Stimulated activated CD4-positive, alpha-beta T cell treated with anti-CD3 and anti-CD28 coated beads, Interleukin-2, amount 100 ng/mL, for 4 hours (primary cell): ENCODE measurements at regions not wholly inside any gene's neighbourhood (a gene's known extent, or its start where the extent isn't known, plus 50 kb on each side); places are given as distances from the start of the nearest gene placed in this dataset.

Experiments
- DNase-seq: peaks from one replicate; pipeline ENCODE4 v3.0.0-alpha.2; 2020; ENCODE audit warnings: low read depth

DNA sequence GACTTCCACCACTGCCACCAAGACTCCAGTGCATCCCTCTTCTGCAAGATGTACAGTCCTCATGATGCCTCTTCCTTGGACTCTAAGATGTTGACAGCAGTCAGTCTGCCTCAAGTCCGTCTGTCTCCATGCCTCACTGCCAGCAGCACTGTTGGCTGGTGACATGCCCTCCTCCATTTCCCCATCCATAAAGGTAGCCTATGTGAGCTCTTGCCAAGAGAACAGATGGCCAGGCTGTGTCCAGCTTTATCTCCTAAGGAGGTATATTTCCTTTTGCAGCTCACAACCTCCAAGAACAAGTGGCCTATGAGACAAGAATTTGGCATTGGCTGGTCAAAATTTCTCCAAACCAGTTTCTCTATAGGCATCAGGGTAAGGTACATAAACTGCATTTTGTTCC lies 149.3 kb upstream of the HNRNPA3 start:
- DNase-seq = no peak

DNA sequence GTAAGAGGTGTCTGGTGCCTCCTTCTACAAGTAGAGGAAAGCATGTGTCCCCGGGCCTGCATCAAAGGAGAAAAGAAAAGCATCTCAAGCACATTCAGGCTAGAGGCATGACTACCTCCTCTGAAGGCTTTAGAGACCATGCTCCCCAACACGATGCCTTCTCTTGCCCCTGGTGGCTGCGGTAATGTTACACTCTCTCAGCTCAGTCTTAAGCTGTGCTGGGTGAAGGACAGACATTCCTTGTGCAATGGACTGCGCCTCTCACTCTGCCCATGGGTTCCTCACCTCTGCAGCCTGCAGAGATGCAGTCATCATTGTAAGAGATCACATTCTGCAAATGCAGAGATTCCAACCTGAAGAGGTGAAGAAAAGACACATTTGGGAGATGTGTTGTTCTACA lies 148.2 kb upstream of the HNRNPA3 start:
- DNase-seq = no peak

- DNase-seq = no peak
These were observed 143.6 kb upstream of the HNRNPA3 start for GRCh38 chr2:177068967-177069366.

DNA sequence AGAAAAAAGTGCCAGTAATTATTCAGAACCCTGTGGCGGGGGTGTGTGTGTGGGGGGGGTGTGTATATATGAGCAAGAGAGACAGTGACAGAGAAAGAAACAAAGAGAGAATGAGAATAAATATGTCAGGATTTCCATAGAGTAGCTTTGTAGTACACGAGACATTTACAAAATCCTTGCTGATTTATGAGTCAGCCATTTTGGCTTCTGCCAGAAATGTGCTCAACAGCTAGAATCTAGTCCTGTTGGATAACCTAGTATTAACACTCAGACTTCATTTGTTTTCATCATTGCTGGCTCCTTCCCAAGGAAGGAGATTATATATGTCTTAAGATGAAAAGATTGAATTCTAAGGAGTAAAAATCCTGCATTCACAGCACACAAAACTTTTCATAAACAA lies 140.5 kb upstream of the HNRNPA3 start:
- no peak for DNase-seq

GRCh38 chr2:177073611-177074010 lies 139.0 kb upstream of the HNRNPA3 start:
- no peak for DNase-seq

- DNase-seq = no peak
These were observed 138.4 kb upstream of the HNRNPA3 start for GRCh38 chr2:177074099-177074710.

DNA sequence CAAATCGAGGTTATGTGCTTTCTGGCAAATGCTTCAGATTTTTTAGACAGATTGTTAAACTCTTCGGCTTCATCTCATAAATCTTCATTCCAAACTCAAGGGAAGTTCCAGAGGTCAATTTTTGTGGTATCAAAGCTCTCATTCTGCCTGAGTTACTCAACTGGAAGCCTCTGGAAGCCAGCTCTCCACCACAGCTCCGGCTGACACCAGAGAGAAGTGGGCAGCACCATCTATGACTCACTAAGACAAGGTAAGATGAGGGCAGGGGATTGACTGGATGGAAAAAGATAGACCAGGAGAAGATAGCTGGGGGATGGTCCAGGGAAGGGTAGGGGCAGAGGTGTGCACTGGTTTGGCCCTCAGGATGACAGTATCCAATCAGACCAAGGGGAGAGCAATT lies 137.3 kb upstream of the HNRNPA3 start:
- no peak for DNase-seq

DNA sequence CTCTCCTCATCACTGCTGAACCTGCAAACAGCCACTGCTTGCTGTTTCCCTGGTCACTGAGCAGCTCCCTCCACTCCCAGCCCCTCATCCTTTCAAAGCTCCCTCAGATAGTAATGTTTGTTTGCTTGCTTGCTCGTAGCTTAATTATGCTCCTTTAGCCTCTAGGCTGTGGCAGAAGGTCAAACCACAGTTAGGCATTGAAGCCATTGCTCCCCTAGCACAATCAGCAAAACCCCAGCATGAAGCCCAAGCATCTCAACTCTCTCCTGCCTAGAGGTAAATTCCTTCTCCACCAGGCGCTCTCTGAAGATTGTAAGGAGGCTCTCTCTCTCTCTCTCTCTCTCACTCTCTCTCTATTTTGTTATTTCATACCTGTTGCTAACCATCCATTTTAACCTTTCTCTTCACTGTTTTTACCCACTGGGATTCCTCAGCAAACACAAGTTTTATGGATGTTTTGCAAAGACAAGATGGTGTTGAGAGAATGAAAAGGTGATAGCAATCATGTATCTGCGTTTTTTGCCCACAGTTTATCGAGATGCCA lies 135.9 kb upstream of the HNRNPA3 start:
- no peak for DNase-seq

GRCh38 chr2:177077778-177078177 lies 134.8 kb upstream of the HNRNPA3 start:
- DNase-seq = no peak

DNA sequence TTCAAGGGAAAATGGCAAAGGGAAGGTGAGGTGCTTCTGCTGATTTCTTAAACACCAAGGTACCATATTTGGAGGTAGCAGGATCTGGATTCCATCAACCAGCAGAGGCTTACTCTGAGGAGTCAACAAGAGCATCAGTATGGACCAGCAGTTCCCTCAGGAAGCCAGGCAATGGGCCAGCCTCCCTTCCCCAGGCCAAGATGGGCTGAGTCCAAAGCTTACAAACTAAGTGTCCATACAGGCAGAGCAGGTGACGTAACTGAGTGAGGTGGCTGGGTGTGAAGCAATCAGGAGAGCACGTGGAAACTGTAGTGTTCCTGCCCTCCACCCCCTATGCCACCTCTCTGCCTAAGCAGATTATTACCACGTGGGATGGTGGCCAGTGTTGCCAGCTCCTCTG lies 134.2 kb upstream of the HNRNPA3 start:
- DNase-seq = no peak

GRCh38 chr2:177078855-177079254 lies 133.7 kb upstream of the HNRNPA3 start:
- DNase-seq = no peak

DNA sequence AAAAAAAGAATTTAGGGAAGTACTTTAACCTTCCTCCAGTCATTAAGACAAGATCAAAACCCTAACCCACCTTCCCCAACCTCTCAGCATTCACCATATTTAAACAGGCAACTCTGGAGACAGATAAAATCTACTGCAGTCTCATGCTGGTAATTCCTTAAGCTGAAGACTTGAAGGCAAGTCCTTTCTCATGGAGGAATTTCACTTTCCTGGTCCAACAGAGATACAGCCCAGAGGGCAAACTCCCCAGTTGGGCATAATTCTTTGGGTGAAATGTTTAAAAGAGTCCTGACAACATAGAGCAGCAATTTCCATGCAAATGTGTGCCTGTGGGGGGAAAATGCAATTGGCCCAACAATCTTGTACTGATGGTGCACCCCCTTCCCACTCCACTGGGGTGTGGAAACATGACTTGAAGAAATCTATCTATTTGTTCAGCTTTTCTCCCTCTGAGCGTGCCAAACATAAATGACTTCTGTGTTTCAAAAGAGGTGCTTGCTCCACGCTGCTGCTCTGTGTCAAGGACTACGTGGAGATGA lies 131.8 kb upstream of the HNRNPA3 start:
- DNase-seq = no peak

GRCh38 chr2:177084607-177085006 lies 128.0 kb upstream of the HNRNPA3 start:
- DNase-seq = no peak

- DNase-seq = no peak
These were observed 124.1 kb upstream of the HNRNPA3 start for GRCh38 chr2:177088529-177088928.

- DNase-seq = no peak
These were observed 121.6 kb upstream of the HNRNPA3 start for GRCh38 chr2:177090967-177091366.

GRCh38 chr2:177093371-177093770 lies 119.2 kb upstream of the HNRNPA3 start:
- DNase-seq = no peak

DNA sequence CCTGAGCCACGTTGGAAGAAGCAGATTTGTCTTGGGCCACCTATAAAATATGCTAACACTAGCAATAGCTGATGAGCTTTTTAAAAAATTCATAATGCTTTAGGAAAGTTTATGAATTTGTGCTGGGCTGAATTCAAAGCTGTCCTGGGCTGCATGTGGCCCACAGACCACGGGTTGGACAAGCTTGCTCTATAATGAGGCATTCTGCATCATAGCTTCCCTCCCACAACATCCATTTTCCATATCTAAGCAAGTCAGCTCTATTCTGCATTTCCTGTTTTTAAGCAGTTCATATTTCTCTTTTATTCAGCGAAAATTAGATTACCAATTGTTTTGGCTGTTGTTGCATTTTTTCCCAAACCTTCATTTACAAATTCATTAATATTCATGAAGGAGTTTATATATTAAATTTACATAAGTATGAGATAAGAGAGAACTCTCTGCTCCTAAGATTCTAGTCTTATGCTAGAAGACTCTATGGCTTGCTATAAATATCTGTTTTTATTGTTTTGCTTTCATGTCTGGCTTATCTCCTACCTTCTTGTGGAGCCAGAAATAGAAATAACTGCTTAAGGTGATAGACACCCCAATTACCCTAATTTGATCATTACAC lies 114.5 kb upstream of the HNRNPA3 start:
- DNase-seq = no peak

DNA sequence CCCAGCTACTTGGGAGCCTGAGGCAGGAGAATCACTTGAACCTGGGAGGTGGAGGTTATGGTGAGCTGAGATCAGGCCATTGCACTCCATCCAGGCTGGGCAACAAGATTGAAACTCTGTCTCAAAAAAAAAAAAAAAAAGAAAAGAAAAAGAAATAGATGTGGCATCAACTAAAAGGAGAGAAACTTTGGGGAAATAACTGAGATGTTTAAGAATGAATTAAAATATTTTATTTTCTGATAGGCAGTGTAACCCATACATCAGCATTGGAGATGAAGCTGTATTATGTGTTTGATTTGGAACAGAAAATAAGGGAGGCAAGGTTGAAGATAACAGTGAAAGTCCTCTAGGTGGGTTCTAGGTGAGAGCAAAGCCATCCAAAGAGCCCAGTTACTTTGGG lies 110.7 kb upstream of the HNRNPA3 start:
- no peak for DNase-seq

- DNase-seq = no peak
These were observed 106.4 kb upstream of the HNRNPA3 start for GRCh38 chr2:177106212-177106611.

DNA sequence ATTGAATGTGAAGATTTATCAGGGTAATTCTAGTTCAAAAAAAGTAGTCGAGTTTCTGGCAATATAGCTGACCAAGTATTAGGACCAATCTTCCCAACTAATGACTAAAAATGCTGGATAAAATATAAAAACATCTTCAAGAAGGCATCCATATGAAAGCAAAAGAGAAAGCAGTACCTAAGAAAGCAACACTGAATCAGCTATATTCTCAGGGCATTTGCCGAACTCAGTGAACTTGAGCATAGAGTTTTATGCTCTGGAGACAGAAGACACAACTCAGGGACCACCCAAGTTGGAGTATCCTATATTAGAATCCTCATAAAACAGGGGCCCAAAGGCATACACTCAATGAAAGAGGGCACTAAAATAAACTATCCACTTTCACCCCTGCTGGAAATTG lies 103.7 kb upstream of the HNRNPA3 start:
- DNase-seq = no peak

- no peak for DNase-seq
These were observed 97.9 kb upstream of the HNRNPA3 start for GRCh38 chr2:177114712-177115111.

DNA sequence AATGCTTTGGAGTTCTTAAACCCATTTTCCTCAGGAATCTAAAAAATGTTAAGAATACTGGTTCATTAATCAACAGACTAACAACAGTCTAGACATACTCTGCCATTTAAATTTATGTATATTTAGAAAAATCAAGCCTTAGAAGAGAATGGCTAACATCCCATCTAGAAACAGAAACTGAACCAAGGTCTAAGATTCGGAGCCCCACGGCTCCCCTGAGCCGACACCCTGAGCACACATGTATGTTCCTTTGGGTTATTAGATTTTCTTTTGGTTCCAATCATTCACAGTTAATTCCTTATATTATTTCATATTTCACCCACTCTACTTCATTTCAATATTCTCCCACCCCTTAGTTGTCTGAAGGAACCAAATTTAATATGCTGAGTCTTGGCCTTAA lies 94.8 kb upstream of the HNRNPA3 start:
- DNase-seq = no peak

DNA sequence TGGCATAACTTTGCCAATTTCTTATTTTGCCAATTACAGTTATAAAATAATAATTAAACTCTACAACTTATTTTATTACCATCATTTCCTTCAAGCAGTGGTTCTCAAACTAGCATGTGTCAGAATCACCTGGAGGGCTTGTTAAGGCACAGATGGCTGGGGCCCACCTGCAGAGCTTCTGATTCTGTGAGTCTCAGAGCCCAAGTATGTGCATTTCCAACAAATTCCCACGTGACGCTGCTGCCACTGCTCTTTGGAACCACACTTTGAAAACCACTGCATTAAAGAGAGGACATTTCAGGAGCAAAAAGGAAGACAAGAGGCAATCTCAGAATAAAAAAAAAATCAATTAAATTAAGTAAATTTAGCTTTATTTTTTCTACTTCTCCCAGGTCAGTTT lies 94.0 kb upstream of the HNRNPA3 start:
- DNase-seq = no peak

GRCh38 chr2:177119099-177119498 lies 93.5 kb upstream of the HNRNPA3 start:
- no peak for DNase-seq
